ENCODE measurements at regions not wholly inside any gene's neighbourhood (a gene's known extent, or its start where the extent isn't known, plus 50 kb on each side); places are given as distances from the start of the nearest gene placed in this dataset.

DNA sequence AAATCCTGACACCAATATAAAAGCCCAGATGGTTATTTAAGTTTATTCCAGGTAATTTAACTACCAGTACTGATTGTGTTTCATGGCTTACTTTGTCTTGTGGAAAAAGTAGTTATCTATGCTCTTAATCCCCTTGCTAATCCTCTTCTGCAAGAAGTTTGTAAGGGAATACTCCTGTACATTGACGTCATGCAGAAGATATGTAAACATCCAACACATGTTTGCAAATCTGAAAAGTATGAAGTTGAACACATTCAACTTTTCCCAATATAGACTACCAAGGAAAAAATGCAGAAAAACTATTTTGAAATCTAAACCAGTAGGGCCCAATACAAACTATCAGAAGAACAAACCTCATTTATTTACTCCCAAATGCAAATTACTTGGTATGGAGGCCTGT is 56.3 kb upstream of the ELL2 start:
- TF ChIP-seq, protein P1, sequence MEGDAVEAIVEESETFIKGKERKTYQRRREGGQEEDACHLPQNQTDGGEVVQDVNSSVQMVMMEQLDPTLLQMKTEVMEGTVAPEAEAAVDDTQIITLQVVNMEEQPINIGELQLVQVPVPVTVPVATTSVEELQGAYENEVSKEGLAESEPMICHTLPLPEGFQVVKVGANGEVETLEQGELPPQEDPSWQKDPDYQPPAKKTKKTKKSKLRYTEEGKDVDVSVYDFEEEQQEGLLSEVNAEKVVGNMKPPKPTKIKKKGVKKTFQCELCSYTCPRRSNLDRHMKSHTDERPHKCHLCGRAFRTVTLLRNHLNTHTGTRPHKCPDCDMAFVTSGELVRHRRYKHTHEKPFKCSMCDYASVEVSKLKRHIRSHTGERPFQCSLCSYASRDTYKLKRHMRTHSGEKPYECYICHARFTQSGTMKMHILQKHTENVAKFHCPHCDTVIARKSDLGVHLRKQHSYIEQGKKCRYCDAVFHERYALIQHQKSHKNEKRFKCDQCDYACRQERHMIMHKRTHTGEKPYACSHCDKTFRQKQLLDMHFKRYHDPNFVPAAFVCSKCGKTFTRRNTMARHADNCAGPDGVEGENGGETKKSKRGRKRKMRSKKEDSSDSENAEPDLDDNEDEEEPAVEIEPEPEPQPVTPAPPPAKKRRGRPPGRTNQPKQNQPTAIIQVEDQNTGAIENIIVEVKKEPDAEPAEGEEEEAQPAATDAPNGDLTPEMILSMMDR (IDR thresholded peaks at IDR 0.05), result no peak
- TF ChIP-seq POLR2A (IDR thresholded peaks at IDR 0.05) (no peak), POLR2AphosphoS5 (IDR thresholded peaks at IDR 0.05) (peak; percentile 64)

All from gastroesophageal sphincter (tissue), 3 donors.